PC-3 (cell line): ENCODE measurements at regions not wholly inside any gene's neighbourhood (a gene's known extent, or its start where the extent isn't known, plus 50 kb on each side); places are given as distances from the start of the nearest gene placed in this dataset.

Source experiments
- ATAC-seq: fragments of 200-7000 bp; cut with Tn5 transposase; 2 replicates; pipeline ENCODE4 v1.9.1; 2020; ENCODE audit warnings: mild to moderate bottlenecking, moderate library complexity
- BruUV-seq: library from RNA; stranded (reverse); fragments of 400-500 nt; replicated peaks from 2 replicates; lab custom pipeline; 2021; lab: Mats Ljungman, UMichigan
- CTCF ChIA-PET: fragments of 300-600 bp; sonication (Branson Sonifier 250); formaldehyde crosslinking; loops from one replicate; lab custom pipeline; 2022; ENCODE audit warnings: antibody characterized with exemption; lab: Charles Lee
- POLR2A ChIA-PET: fragments of 300-600 bp; sonication (Branson Sonifier 250); formaldehyde crosslinking; loops from one replicate; lab custom pipeline; 2022; ENCODE audit warnings: antibody characterized with exemption; ENCODE audit not compliant: unreplicated experiment; lab: Charles Lee
- DNase-seq: peaks from one replicate; pipeline ENCODE4 v3.0.0-alpha.2; 2015
- H2AFZ ChIP-seq: fragments of 300-600 bp; sonication (generic); 2 replicates; pipeline ENCODE4 v1.6.0; 2016; ENCODE audit warnings: antibody characterized with exemption, low read length
- H3F3A ChIP-seq: fragments of 300-600 bp; sonication (generic); one replicate; pipeline ENCODE4 v1.6.0; 2017; ENCODE audit warnings: antibody characterized with exemption, low read length, control low read depth, mild to moderate bottlenecking; ENCODE audit not compliant: unreplicated experiment
- H3K27ac ChIP-seq: fragments of 300-600 bp; sonication (generic); 2 replicates; pipeline ENCODE4 v1.5.1; 2016; ENCODE audit warnings: mild to moderate bottlenecking, low read length
- H3K27me3 ChIP-seq: fragments of 300-600 bp; sonication (generic); 2 replicates; pipeline ENCODE4 v1.6.1; 2016; ENCODE audit warnings: low read length, mixed read lengths
- H3K36me3 ChIP-seq: fragments of 300-600 bp; sonication (generic); 2 replicates; pipeline ENCODE4 v1.6.1; 2016; ENCODE audit warnings: low read depth, mixed run types, low read length, mixed read lengths
- H3K4me1 ChIP-seq: fragments of 300-600 bp; sonication (generic); 2 replicates; pipeline ENCODE4 v1.5.1; 2016; ENCODE audit warnings: low read length; ENCODE audit not compliant: insufficient read depth
- H3K4me2 ChIP-seq: fragments of 300-600 bp; sonication (generic); 2 replicates; pipeline ENCODE4 v1.6.0; 2016; ENCODE audit warnings: low read length
- H3K4me3 ChIP-seq: fragments of 300-600 bp; sonication (generic); 2 replicates; pipeline ENCODE4 v1.5.1; 2016; ENCODE audit warnings: mild to moderate bottlenecking, low read length, mixed read lengths
- H3K79me2 ChIP-seq: fragments of 300-600 bp; sonication (generic); 2 replicates; pipeline ENCODE4 v1.6.1; 2017; ENCODE audit warnings: low read length, mixed read lengths
- H3K9ac ChIP-seq: fragments of 300-600 bp; sonication (generic); 2 replicates; pipeline ENCODE4 v1.6.0; 2016; ENCODE audit warnings: mild to moderate bottlenecking, low read length
- H3K9me2 ChIP-seq: fragments of 300-600 bp; sonication (generic); replicated peaks from 2 replicates; pipeline ENCODE4 v1.6.1; 2016; ENCODE audit warnings: mixed run types, low read length, mixed read lengths
- H3K9me3 ChIP-seq: fragments of 300-600 bp; sonication (generic); 2 replicates; pipeline ENCODE4 v1.6.1; 2016; ENCODE audit warnings: low read length, mixed read lengths
- H4K20me1 ChIP-seq: fragments of 300-600 bp; sonication (generic); 2 replicates; pipeline ENCODE4 v1.6.1; 2016; ENCODE audit warnings: low read length, mixed read lengths
- CTCF ChIP-seq: fragments of 300-600 bp; sonication (generic); conservative IDR thresholded peaks from 2 replicates; pipeline ENCODE4 v1.5.1; 2017; ENCODE audit warnings: antibody characterized with exemption, low read depth, mild to moderate bottlenecking, low read length
- EZH2 ChIP-seq: fragments of 300-600 bp; sonication (generic); IDR thresholded peaks from one replicate; pipeline ENCODE4 v1.6.1; 2017; ENCODE audit warnings: antibody characterized with exemption, mild to moderate bottlenecking, low read length; ENCODE audit not compliant: unreplicated experiment
- EZH2phosphoT487 ChIP-seq: fragments of 300-600 bp; sonication (generic); IDR thresholded peaks from 2 replicates; pipeline ENCODE4 v1.6.1; 2018; ENCODE audit warnings: mild to moderate bottlenecking, antibody characterized with exemption, low read length, borderline replicate concordance
- intact Hi-C: fragments of 100-400 bp; cut with micrococcal nuclease; formaldehyde crosslinking; loops from 2 replicates; pipeline ENCODE4 v1.9.0; 2023

- H3K36me3 ChIP-seq, result no peaks in the 10 kb centered on the region
- H3F3A ChIP-seq, result no peaks in the 10 kb centered on the region
- no peak overlapping the region for H3K4me2 ChIP-seq
- no peak overlapping the region for H3K9ac ChIP-seq
- no peaks in the 10 kb centered on the region for H3K27me3 ChIP-seq
- no peaks in the 10 kb centered on the region for H4K20me1 ChIP-seq
- POLR2A ChIA-PET, result no interaction called here
- no peaks in the 10 kb centered on the region for H3K9me2 ChIP-seq
- intact Hi-C loops, result loop anchor here (2.0 to 10.0 kb wide), 3 partner anchors 264 to 820 kb away; no protein-coding TSS in a partner anchor
- no TSS peak for BruUV-seq
- DNase-seq (no peak), ATAC-seq (no peak)
- H3K79me2 ChIP-seq, result no peaks in the 10 kb centered on the region
- peaks cover 6% of the 10 kb centered on the region for H3K4me1 ChIP-seq
- no peak overlapping the region for H2AFZ ChIP-seq
- no peak overlapping the region for H3K4me3 ChIP-seq
- CTCF ChIA-PET, result no interaction called here
- TF ChIP-seq CTCF (peak; percentile 34; the same call in 1 of the 2 replicates), EZH2 (no peak), EZH2phosphoT487 (no peak)
- no peak overlapping the region for H3K27ac ChIP-seq
- no peaks in the 10 kb centered on the region for H3K9me3 ChIP-seq
These were observed 2411.1 kb downstream of the PCDH9 start for GRCh38 chr13:64819081-64819480.

DNA sequence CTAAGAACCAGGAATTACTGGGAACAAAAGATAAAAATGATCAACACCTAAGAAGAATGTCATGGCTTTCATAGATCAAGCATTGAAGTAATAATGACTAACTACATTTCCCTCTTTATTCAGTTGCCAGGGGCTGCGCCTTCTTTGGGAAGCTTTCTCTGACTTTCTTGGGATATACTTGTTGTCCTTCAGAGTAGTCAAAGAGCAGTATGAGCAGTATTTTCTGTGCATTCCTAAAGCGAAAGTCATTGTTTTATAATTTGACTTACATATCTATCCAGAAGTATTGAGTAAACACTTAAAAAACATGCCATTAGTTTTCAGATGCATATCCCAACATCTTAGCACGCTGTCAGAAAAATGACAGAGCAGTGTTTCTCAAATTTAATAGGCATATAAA, 2412.4 kb downstream of the PCDH9 start:
- POLR2A ChIA-PET, result no interaction called here
- Histone ChIP-seq H3K4me1 (peaks cover 6% of the 10 kb centered on the region), H3K9me3 (no peaks in the 10 kb centered on the region), H3K4me3 (no peak overlapping the region), H3K4me2 (no peak overlapping the region), H3K9me2 (no peaks in the 10 kb centered on the region), H3F3A (no peaks in the 10 kb centered on the region), H3K27me3 (no peaks in the 10 kb centered on the region), H4K20me1 (no peaks in the 10 kb centered on the region), H3K79me2 (no peaks in the 10 kb centered on the region), H2AFZ (no peak overlapping the region), H3K27ac (no peak overlapping the region), H3K36me3 (no peaks in the 10 kb centered on the region), H3K9ac (no peak overlapping the region)
- no TSS peak for BruUV-seq
- DNase-seq, result peak; percentile 59
- peak; percentile 84 for ATAC-seq
- TF ChIP-seq CTCF, result no peak
- no peak for TF ChIP-seq EZH2
- no peak for TF ChIP-seq EZH2phosphoT487
- intact Hi-C loops, result loop anchor here (2.0 to 10.0 kb wide), 3 partner anchors 263 to 821 kb away; no protein-coding TSS in a partner anchor
- CTCF ChIA-PET, result no interaction called here

- H3K79me2 ChIP-seq, result no peaks in the 10 kb centered on the region
- TF ChIP-seq CTCF, result no peak
- no peak for TF ChIP-seq EZH2
- TF ChIP-seq EZH2phosphoT487, result no peak
- intact Hi-C loops, result loop anchor here (10.0 kb wide), 1 partner anchor 256 kb away; no protein-coding TSS in a partner anchor
- no peaks in the 10 kb centered on the region for H3K9me3 ChIP-seq
- peak overlapping the region; percentile 39 for H3K4me2 ChIP-seq
- ATAC-seq, result peak; percentile 86
- BruUV-seq, result no TSS peak
- H3K27ac ChIP-seq, result peak overlapping the region; percentile 28; the same call in 1 of the 2 replicates
- H3F3A ChIP-seq, result no peaks in the 10 kb centered on the region
- ChIA-PET CTCF (no interaction called here), POLR2A (interaction anchor here (0.6 kb wide), 1 partner anchor 303 kb away, joined by 3 read pairs; no protein-coding TSS in a partner anchor)
- H3K4me1 ChIP-seq, result peaks cover 8% of the 10 kb centered on the region
- DNase-seq, result peak; percentile 62
- no peaks in the 10 kb centered on the region for H3K27me3 ChIP-seq
- H3K9ac ChIP-seq, result no peak overlapping the region
- no peaks in the 10 kb centered on the region for H4K20me1 ChIP-seq
- no peak overlapping the region for H3K4me3 ChIP-seq
- no peak overlapping the region for H2AFZ ChIP-seq
- no peaks in the 10 kb centered on the region for H3K9me2 ChIP-seq
- no peaks in the 10 kb centered on the region for H3K36me3 ChIP-seq
These were observed 2419.4 kb downstream of the PCDH9 start for GRCh38 chr13:64810750-64811149.
